GM12878 (cell line): ENCODE measurements at regions not wholly inside any gene's neighbourhood (a gene's known extent, or its start where the extent isn't known, plus 50 kb on each side); places are given as distances from the start of the nearest gene placed in this dataset.

Experiments used
- ATAC-seq: fragments of 200-7000 bp; cut with Tn5 transposase; 3 replicates; pipeline ENCODE4 v1.9.1; 2020; ENCODE audit warnings: mild to moderate bottlenecking, moderate library complexity
- BruUV-seq: library from RNA; stranded (reverse); fragments of 400-500 nt; replicated peaks from 2 replicates; lab custom pipeline; 2021; lab: Mats Ljungman, UMichigan
- CTCF ChIA-PET: fragments of 300-600 bp; sonication (Branson Sonifier 250); formaldehyde crosslinking; extraction: SDS; loops from one replicate; lab custom pipeline; 2021; ENCODE audit warnings: inconsistent platforms; lab: Yijun Ruan, JAX
- POLR2A ChIA-PET: fragments of 350-600 bp; formaldehyde crosslinking; extraction: SDS; loops from one replicate; lab custom pipeline; 2021; ENCODE audit warnings: inconsistent platforms; lab: Charles Lee
- RAD21 ChIA-PET: fragments of 300-600 bp; sonication (Branson Sonifier 250); formaldehyde crosslinking; loops from one replicate; lab custom pipeline; 2023; ENCODE audit warnings: antibody characterized with exemption; ENCODE audit not compliant: unreplicated experiment; lab: Charles Lee
- SMC1A ChIA-PET: fragments of 300-600 bp; sonication (Branson Sonifier 250); formaldehyde crosslinking; loops from one replicate; lab custom pipeline; 2023; ENCODE audit not compliant: unreplicated experiment, uncharacterized antibody; lab: Charles Lee
- DNase-seq: peaks from one replicate; pipeline ENCODE4 v3.0.0-alpha.2; 2011; ENCODE audit warnings: low read depth, low spot score
- FAIRE-seq: peaks from 3 replicates; lab custom pipeline; 2011; peaks lifted over from hg19 to GRCh38; lab: Jason Lieb, UNC
- H2AFZ ChIP-seq: 2 replicates; pipeline ENCODE4 v1.6.0; 2011; ENCODE audit warnings: low read depth, low read length, control low read depth; ENCODE audit not compliant: control insufficient read depth
- H3K27ac ChIP-seq: 2 replicates; pipeline ENCODE4 v1.5.1; 2011; ENCODE audit warnings: control low read depth; ENCODE audit not compliant: control insufficient read depth, insufficient read depth
- H3K27me3 ChIP-seq, 2 experiments: replicated peaks in 1 of 2; 2 replicates each; pipeline versions ENCODE4 v1.6.0 to v1.6.1; 2011; ENCODE audit warnings: low read length in 1 of 2; ENCODE audit not compliant: control insufficient read depth in 2 of 2, insufficient read depth in 2 of 2
- H3K36me3 ChIP-seq, 2 experiments: 2 replicates each; pipeline ENCODE4 v1.5.1; 2011; ENCODE audit warnings: low read length in 1 of 2; ENCODE audit not compliant: control insufficient read depth in 2 of 2, insufficient read depth in 2 of 2
- H3K4me1 ChIP-seq: 2 replicates; pipeline ENCODE4 v1.6.1; 2011; ENCODE audit warnings: mild to moderate bottlenecking, low read length, moderate library complexity, mixed read lengths; ENCODE audit not compliant: control insufficient read depth, insufficient read depth
- H3K4me2 ChIP-seq: 2 replicates; pipeline ENCODE4 v1.6.0; 2011; ENCODE audit warnings: control low read depth; ENCODE audit not compliant: control insufficient read depth, insufficient read depth
- H3K4me3 ChIP-seq: fragments of 200-600 bp; sonication (generic); 2 replicates; pipeline ENCODE4 v1.5.1; 2016
- H3K79me2 ChIP-seq: 2 replicates; pipeline ENCODE4 v1.6.0; 2011; ENCODE audit warnings: low read length; ENCODE audit not compliant: control insufficient read depth, insufficient read depth
- H3K9ac ChIP-seq: 2 replicates; pipeline ENCODE4 v1.8.0; 2011; ENCODE audit warnings: low read length, control low read depth, mixed read lengths; ENCODE audit not compliant: control insufficient read depth, insufficient read depth
- H3K9me3 ChIP-seq: replicated peaks from 3 replicates; pipeline ENCODE4 v1.5.1; 2011; ENCODE audit warnings: mild to moderate bottlenecking, low read length; ENCODE audit not compliant: control insufficient read depth, insufficient read depth
- H4K20me1 ChIP-seq: 2 replicates; pipeline ENCODE4 v1.6.0; 2011; ENCODE audit not compliant: control insufficient read depth, insufficient read depth
- BCL11A ChIP-seq: IDR thresholded peaks from 2 replicates; pipeline ENCODE4 v1.6.1; 2011; ENCODE audit warnings: low read depth, low read length
- BHLHE40 ChIP-seq, 2 experiments: fragments of 450-650 bp in 1 of 2; IDR thresholded peaks; 2 replicates each; pipeline ENCODE4 v1.6.1; 2011 to 2017; ENCODE audit warnings: low read depth in 2 of 2, borderline replicate concordance in 1 of 2, improper control_type of control experiment in 1 of 2, low read length in 1 of 2, mild to moderate bottlenecking in 1 of 2
- BMI1 ChIP-seq: fragments of 450-650 bp; IDR thresholded peaks from 2 replicates; pipeline ENCODE4 v1.6.1; 2016; ENCODE audit warnings: mild to moderate bottlenecking, moderate library complexity, borderline replicate concordance
- CHD1 ChIP-seq: IDR thresholded peaks from 2 replicates; pipeline ENCODE4 v1.6.1; 2012; ENCODE audit warnings: low read depth, low read length, improper control_type of control experiment
- CHD4 ChIP-seq: fragments of 200-600 bp; sonication (generic); IDR thresholded peaks from 2 replicates; pipeline ENCODE4 v1.6.1; 2016; ENCODE audit warnings: mild to moderate bottlenecking
- EGR1 ChIP-seq, 2 experiments: IDR thresholded peaks; 1 replicate in 1 of 2; 2 replicates in 1 of 2; pipeline ENCODE4 v1.6.1; 2011 to 2012; ENCODE audit warnings: low read depth in 2 of 2, low read length in 2 of 2, borderline replicate concordance in 1 of 2, mild to moderate bottlenecking in 1 of 2, moderate library complexity in 1 of 2
- NRF1 ChIP-seq: conservative IDR thresholded peaks from 2 replicates; pipeline ENCODE4 v1.6.1; 2011; ENCODE audit warnings: mild to moderate bottlenecking, low read depth, low read length, improper control_type of control experiment
- PAX8 ChIP-seq: fragments of 450-650 bp; IDR thresholded peaks from 2 replicates; pipeline ENCODE4 v1.6.1; 2017; ENCODE audit warnings: mild to moderate bottlenecking, moderate library complexity
- RAD51 ChIP-seq: fragments of 450-650 bp; IDR thresholded peaks from 2 replicates; pipeline ENCODE4 v1.6.1; 2016; ENCODE audit warnings: moderate library complexity, mild to moderate bottlenecking, inconsistent platforms
- RELA ChIP-seq: fragments of 450-650 bp; IDR thresholded peaks from 2 replicates; pipeline ENCODE4 v1.8.0; 2014; ENCODE audit warnings: borderline replicate concordance; ENCODE audit not compliant: partially characterized antibody
- SIX5 ChIP-seq: IDR thresholded peaks from 2 replicates; pipeline ENCODE4 v1.6.1; 2011; ENCODE audit warnings: mild to moderate bottlenecking, low read depth, low read length, moderate library complexity; ENCODE audit not compliant: severe bottlenecking
- ZNF217 ChIP-seq: fragments of 450-650 bp; IDR thresholded peaks from 2 replicates; pipeline ENCODE4 v1.6.1; 2017; ENCODE audit warnings: antibody characterized with exemption, mild to moderate bottlenecking
- WGBS: methylation state at CpG from one replicate; pipeline ENCODE4 v1.1.6; 2016; ENCODE audit warnings: low lambda C conversion rate; ENCODE audit not compliant: insufficient replicate concordance, insufficient coverage; ENCODE audit errors: missing lambda C conversion rate; 5-methylcytosine and 5-hydroxymethylcytosine counted together
- in situ Hi-C: fragments of 300-500 bp; cut with MboI; formaldehyde crosslinking; loops from 9 replicates; pipeline ENCODE4 v1.14.3; 2018; ENCODE audit warnings: mixed read lengths
- intact Hi-C: fragments of 100-400 bp; cut with micrococcal nuclease; formaldehyde crosslinking; loops from one replicate; pipeline ENCODE4 v1.14.2; 2022; ENCODE audit not compliant: unreplicated experiment
- TF ChIP-seq, protein P1 (sequence below): fragments of 450-650 bp; IDR thresholded peaks from 2 replicates; pipeline ENCODE4 v1.6.1; 2016; ENCODE audit warnings: mild to moderate bottlenecking, moderate library complexity, borderline replicate concordance
- TF ChIP-seq, protein P2 (sequence below): fragments of 450-650 bp; IDR thresholded peaks from 2 replicates; pipeline ENCODE4 v1.6.1; 2017; ENCODE audit warnings: antibody characterized with exemption, mild to moderate bottlenecking, moderate library complexity
- TF ChIP-seq, protein P3 (sequence below): fragments of 450-650 bp; IDR thresholded peaks from 2 replicates; pipeline ENCODE4 v1.6.1; 2017; ENCODE audit warnings: borderline replicate concordance
- TF ChIP-seq, protein P4 (sequence below): IDR thresholded peaks from 2 replicates; pipeline ENCODE4 v1.6.1; 2011; ENCODE audit warnings: borderline replicate concordance, low read depth, mild to moderate bottlenecking, moderate library complexity, low read length; ENCODE audit not compliant: insufficient read depth, poor library complexity, severe bottlenecking

DNA sequence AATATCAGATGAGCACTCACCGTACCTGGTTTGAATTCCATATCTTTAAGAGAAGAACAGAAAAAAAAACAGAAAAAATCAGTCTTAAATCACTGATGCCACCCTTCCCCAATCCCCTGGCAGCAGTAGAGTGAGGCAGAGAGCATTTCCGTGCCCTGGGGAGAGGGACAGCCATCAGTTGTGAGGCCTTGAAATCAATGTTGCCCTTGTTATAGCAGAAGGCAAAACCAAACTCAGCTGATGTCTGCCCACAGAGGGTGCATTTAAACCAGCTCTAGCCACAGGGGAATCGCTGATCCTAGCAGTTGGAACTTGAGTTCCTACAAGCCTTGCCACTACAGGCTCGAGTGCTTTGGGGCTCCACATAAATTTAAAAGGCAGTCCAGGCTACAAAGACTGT, 338.5 kb upstream of the FMR1 start:
- 8% methylated on average over 4 of the region's 4 CpGs for WGBS
- no peak for DNase-seq
- Histone ChIP-seq H3K79me2 (no peaks in the 10 kb centered on the region), H3K4me2 (no peak overlapping the region), H2AFZ (no peak overlapping the region), H3K27ac (no peak overlapping the region), H3K9ac (no peak overlapping the region), H3K27me3 (no peaks in the 10 kb centered on the region), H4K20me1 (no peaks in the 10 kb centered on the region), H3K36me3 (no peaks in the 10 kb centered on the region), H3K4me1 (no peaks in the 10 kb centered on the region), H3K4me3 (no peak overlapping the region), H3K9me3 (no peaks in the 10 kb centered on the region)
- no TSS peak for BruUV-seq
- ChIA-PET RAD21 (no interaction called here), SMC1A (no interaction called here), CTCF (no interaction called here), POLR2A (no interaction called here)
- TF ChIP-seq, protein P1, sequence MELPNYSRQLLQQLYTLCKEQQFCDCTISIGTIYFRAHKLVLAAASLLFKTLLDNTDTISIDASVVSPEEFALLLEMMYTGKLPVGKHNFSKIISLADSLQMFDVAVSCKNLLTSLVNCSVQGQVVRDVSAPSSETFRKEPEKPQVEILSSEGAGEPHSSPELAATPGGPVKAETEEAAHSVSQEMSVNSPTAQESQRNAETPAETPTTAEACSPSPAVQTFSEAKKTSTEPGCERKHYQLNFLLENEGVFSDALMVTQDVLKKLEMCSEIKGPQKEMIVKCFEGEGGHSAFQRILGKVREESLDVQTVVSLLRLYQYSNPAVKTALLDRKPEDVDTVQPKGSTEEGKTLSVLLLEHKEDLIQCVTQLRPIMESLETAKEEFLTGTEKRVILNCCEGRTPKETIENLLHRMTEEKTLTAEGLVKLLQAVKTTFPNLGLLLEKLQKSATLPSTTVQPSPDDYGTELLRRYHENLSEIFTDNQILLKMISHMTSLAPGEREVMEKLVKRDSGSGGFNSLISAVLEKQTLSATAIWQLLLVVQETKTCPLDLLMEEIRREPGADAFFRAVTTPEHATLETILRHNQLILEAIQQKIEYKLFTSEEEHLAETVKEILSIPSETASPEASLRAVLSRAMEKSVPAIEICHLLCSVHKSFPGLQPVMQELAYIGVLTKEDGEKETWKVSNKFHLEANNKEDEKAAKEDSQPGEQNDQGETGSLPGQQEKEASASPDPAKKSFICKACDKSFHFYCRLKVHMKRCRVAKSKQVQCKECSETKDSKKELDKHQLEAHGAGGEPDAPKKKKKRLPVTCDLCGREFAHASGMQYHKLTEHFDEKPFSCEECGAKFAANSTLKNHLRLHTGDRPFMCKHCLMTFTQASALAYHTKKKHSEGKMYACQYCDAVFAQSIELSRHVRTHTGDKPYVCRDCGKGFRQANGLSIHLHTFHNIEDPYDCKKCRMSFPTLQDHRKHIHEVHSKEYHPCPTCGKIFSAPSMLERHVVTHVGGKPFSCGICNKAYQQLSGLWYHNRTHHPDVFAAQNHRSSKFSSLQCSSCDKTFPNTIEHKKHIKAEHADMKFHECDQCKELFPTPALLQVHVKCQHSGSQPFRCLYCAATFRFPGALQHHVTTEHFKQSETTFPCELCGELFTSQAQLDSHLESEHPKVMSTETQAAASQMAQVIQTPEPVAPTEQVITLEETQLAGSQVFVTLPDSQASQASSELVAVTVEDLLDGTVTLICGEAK, result no peak
- TF ChIP-seq BCL11A (no peak), BMI1 (no peak), EGR1 (IDR thresholded peaks at IDR 0.05; ENCODE audit: borderline replicate concordance in 1 of 2, low read depth in 2 of 2, low read length in 2 of 2) (no peak), RAD51 (no peak), RELA (no peak), NRF1 (no peak), SIX5 (no peak), CHD4 (no peak), BHLHE40 (IDR thresholded peaks at IDR 0.05; ENCODE audit: borderline replicate concordance in 1 of 2, low read depth in 2 of 2, low read length in 1 of 2) (no peak), CHD1 (no peak), PAX8 (no peak), ZNF217 (no peak)
- TF ChIP-seq, protein P2, sequence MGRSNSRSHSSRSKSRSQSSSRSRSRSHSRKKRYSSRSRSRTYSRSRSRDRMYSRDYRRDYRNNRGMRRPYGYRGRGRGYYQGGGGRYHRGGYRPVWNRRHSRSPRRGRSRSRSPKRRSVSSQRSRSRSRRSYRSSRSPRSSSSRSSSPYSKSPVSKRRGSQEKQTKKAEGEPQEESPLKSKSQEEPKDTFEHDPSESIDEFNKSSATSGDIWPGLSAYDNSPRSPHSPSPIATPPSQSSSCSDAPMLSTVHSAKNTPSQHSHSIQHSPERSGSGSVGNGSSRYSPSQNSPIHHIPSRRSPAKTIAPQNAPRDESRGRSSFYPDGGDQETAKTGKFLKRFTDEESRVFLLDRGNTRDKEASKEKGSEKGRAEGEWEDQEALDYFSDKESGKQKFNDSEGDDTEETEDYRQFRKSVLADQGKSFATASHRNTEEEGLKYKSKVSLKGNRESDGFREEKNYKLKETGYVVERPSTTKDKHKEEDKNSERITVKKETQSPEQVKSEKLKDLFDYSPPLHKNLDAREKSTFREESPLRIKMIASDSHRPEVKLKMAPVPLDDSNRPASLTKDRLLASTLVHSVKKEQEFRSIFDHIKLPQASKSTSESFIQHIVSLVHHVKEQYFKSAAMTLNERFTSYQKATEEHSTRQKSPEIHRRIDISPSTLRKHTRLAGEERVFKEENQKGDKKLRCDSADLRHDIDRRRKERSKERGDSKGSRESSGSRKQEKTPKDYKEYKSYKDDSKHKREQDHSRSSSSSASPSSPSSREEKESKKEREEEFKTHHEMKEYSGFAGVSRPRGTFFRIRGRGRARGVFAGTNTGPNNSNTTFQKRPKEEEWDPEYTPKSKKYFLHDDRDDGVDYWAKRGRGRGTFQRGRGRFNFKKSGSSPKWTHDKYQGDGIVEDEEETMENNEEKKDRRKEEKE, result no peak
- TF ChIP-seq, protein P3, sequence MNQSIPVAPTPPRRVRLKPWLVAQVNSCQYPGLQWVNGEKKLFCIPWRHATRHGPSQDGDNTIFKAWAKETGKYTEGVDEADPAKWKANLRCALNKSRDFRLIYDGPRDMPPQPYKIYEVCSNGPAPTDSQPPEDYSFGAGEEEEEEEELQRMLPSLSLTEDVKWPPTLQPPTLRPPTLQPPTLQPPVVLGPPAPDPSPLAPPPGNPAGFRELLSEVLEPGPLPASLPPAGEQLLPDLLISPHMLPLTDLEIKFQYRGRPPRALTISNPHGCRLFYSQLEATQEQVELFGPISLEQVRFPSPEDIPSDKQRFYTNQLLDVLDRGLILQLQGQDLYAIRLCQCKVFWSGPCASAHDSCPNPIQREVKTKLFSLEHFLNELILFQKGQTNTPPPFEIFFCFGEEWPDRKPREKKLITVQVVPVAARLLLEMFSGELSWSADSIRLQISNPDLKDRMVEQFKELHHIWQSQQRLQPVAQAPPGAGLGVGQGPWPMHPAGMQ, result no peak
- TF ChIP-seq, protein P4, sequence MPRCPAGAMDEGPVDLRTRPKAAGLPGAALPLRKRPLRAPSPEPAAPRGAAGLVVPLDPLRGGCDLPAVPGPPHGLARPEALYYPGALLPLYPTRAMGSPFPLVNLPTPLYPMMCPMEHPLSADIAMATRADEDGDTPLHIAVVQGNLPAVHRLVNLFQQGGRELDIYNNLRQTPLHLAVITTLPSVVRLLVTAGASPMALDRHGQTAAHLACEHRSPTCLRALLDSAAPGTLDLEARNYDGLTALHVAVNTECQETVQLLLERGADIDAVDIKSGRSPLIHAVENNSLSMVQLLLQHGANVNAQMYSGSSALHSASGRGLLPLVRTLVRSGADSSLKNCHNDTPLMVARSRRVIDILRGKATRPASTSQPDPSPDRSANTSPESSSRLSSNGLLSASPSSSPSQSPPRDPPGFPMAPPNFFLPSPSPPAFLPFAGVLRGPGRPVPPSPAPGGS, result no peak
- ATAC-seq, result no peak
- no peak for FAIRE-seq
- intact Hi-C loops, result no loop called here
- in situ Hi-C loops, result no loop called here
